ENCODE measurements at regions not wholly inside any gene's neighbourhood (a gene's known extent, or its start where the extent isn't known, plus 50 kb on each side); places are given as distances from the start of the nearest gene placed in this dataset.
"Not testable (repeated sequence)": the region's sequence is repeated elsewhere in the genome, so short reads cannot be mapped to it uniquely, and the experiment has no call there.

DNA sequence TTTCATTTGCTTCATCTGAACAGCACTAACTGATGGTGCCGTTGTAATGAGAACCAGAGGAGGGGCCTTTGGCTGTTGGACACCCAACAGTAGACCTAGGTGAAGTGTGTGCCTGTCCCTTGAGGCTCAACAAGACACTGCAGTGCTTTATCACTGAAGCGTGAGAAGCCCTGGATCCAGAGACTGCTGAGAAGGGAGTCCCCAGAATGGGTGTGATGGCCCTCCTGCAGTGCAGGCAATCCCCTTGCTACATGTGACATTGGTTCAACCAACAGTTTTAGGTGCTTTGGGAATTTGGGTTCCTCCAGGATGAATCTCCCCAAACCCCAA lies 125.6 kb downstream of the BRD1 start:
- no peaks in the 10 kb centered on the region for H3K36me3 ChIP-seq (ENCODE audit: control insufficient read depth, insufficient read depth, low read length)
- H3K27me3 ChIP-seq (replicated peaks; ENCODE audit: control insufficient read depth, insufficient read depth, low read length) = no peaks in the 10 kb centered on the region; the same call in 1 of the 2 replicates
- DNase-seq (ENCODE audit: extremely low read depth, insufficient read length) = no peak
- TF ChIP-seq, protein P1, sequence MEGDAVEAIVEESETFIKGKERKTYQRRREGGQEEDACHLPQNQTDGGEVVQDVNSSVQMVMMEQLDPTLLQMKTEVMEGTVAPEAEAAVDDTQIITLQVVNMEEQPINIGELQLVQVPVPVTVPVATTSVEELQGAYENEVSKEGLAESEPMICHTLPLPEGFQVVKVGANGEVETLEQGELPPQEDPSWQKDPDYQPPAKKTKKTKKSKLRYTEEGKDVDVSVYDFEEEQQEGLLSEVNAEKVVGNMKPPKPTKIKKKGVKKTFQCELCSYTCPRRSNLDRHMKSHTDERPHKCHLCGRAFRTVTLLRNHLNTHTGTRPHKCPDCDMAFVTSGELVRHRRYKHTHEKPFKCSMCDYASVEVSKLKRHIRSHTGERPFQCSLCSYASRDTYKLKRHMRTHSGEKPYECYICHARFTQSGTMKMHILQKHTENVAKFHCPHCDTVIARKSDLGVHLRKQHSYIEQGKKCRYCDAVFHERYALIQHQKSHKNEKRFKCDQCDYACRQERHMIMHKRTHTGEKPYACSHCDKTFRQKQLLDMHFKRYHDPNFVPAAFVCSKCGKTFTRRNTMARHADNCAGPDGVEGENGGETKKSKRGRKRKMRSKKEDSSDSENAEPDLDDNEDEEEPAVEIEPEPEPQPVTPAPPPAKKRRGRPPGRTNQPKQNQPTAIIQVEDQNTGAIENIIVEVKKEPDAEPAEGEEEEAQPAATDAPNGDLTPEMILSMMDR (IDR thresholded peaks at IDR 0.05; ENCODE audit: insufficient read depth, low read length, poor library complexity, severe bottlenecking) = no peak
- H3K4me3 ChIP-seq (replicated peaks; ENCODE audit: low read depth, low read length) = no peak overlapping the region

GRCh38 chr22:49701380-49702067 lies 126.1 kb downstream of the BRD1 start:
- no peaks in the 10 kb centered on the region; the same call in 1 of the 2 replicates for H3K27me3 ChIP-seq (replicated peaks; ENCODE audit: control insufficient read depth, insufficient read depth, low read length)
- TF ChIP-seq, protein P1 (IDR thresholded peaks at IDR 0.05; ENCODE audit: insufficient read depth, low read length, poor library complexity, severe bottlenecking) = peak; percentile 46
- no peaks in the 10 kb centered on the region for H3K36me3 ChIP-seq (ENCODE audit: control insufficient read depth, insufficient read depth, low read length)
- DNase-seq (ENCODE audit: extremely low read depth, insufficient read length) = no peak
- no peak overlapping the region for H3K4me3 ChIP-seq (replicated peaks; ENCODE audit: low read depth, low read length)

DNA sequence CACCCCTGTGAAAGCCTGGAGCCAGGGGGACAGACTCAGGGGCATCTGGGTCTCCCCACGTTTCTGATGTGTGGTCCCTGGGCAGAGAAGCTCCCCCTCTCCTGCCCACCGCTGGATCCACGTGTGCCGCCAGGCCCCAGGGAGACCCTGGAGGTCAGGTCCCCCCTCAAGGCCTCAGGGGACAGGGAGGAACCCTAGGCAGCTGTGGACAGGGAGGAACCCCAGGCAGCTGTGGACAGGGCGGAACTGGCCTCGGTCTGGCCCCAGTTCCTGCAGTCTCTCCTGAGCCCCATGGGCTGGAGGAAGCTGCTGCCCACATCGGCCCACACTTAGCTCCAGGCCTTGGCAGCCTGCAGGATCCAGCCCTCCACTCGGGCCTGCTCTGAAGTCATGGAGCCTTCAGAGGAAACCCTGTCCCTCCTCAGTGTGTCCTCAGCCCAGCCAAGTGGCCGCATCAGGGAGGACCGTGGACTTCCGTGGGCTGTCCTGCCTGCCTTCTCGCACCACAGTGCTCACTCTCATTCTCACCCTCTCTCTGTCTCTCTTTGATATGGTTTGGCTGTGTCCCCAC lies 127.7 kb downstream of the BRD1 start:
- H3K36me3 ChIP-seq (ENCODE audit: control insufficient read depth, insufficient read depth, low read length) = no peaks in the 10 kb centered on the region
- TF ChIP-seq, protein P1 (IDR thresholded peaks at IDR 0.05; ENCODE audit: insufficient read depth, low read length, poor library complexity, severe bottlenecking) = no peak
- H3K4me3 ChIP-seq (replicated peaks; ENCODE audit: low read depth, low read length) = no peak overlapping the region
- DNase-seq (ENCODE audit: extremely low read depth, insufficient read length) = no peak
- no peaks in the 10 kb centered on the region; the same call in 1 of the 2 replicates for H3K27me3 ChIP-seq (replicated peaks; ENCODE audit: control insufficient read depth, insufficient read depth, low read length)

- H3K27me3 ChIP-seq (replicated peaks; ENCODE audit: control insufficient read depth, insufficient read depth, low read length) = no peaks in the 10 kb centered on the region
- no peak for DNase-seq (ENCODE audit: extremely low read depth, insufficient read length)
- no peaks in the 10 kb centered on the region for H3K36me3 ChIP-seq (ENCODE audit: control insufficient read depth, insufficient read depth, low read length)
- TF ChIP-seq, protein P1 (IDR thresholded peaks at IDR 0.05; ENCODE audit: insufficient read depth, low read length, poor library complexity, severe bottlenecking) = no peak
- H3K4me3 ChIP-seq (replicated peaks; ENCODE audit: low read depth, low read length) = no peak overlapping the region
Measured at GRCh38 chr22:49699476-49699875, 128.2 kb downstream of the BRD1 start.

DNA sequence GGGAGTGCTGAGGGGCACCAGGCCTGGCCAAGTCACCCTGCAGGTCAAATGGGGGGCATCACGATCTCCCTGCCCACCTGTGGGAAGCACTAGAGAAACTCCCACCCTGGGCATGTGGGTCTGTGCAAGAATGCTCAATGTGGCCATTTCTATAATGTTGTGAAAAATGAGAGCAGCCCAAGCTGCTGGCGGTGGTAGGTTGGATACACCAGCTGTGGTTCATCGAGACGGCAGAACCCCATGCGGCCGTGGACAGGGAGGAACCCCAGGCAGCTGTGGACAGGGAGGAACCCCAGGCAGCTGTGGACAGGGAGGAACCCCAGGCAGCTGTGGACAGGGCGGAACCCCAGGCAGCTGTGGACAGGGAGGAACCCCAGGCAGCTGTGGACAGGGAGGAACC lies 129.1 kb downstream of the BRD1 start:
- not testable (repeated sequence) for H3K4me3 ChIP-seq (replicated peaks; ENCODE audit: low read depth, low read length); H3K27me3 ChIP-seq (replicated peaks; ENCODE audit: control insufficient read depth, insufficient read depth, low read length); DNase-seq (ENCODE audit: extremely low read depth, insufficient read length); H3K36me3 ChIP-seq (ENCODE audit: control insufficient read depth, insufficient read depth, low read length)

DNA sequence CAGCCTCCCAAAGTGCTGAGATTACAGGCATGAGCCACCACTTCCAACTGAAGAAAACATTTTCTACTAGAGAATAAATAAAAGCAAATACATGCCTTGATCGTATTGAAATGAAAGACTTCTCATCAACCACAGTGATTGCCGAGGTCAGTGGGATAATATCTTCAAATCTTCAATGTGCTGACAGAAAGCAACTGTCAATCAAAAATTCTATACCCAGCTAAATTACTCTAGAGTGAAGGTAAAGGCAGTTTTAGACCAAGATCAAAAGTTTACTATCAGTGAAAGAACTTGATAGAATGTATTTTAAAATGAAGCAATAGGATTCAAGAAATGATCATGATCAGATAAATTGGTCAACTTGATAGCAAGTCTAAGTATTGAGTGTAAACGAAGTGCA lies 130.6 kb downstream of the BRD1 start:
- no peak for DNase-seq (ENCODE audit: extremely low read depth, insufficient read length)
- H3K36me3 ChIP-seq (ENCODE audit: control insufficient read depth, insufficient read depth, low read length) = no peaks in the 10 kb centered on the region
- TF ChIP-seq, protein P1 (IDR thresholded peaks at IDR 0.05; ENCODE audit: insufficient read depth, low read length, poor library complexity, severe bottlenecking) = no peak
- H3K27me3 ChIP-seq (replicated peaks; ENCODE audit: control insufficient read depth, insufficient read depth, low read length) = no peaks in the 10 kb centered on the region
- no peak overlapping the region for H3K4me3 ChIP-seq (replicated peaks; ENCODE audit: low read depth, low read length)
